GM18861 (cell line): ENCODE measurements at regions not wholly inside any gene's neighbourhood (a gene's known extent, or its start where the extent isn't known, plus 50 kb on each side); places are given as distances from the start of the nearest gene placed in this dataset.

Source experiments
- ATAC-seq: cut with Tn5 transposase; IDR thresholded peaks from one replicate; pipeline ENCODE4 v1.9.1; 2021; ENCODE audit not compliant: unreplicated experiment

DNA sequence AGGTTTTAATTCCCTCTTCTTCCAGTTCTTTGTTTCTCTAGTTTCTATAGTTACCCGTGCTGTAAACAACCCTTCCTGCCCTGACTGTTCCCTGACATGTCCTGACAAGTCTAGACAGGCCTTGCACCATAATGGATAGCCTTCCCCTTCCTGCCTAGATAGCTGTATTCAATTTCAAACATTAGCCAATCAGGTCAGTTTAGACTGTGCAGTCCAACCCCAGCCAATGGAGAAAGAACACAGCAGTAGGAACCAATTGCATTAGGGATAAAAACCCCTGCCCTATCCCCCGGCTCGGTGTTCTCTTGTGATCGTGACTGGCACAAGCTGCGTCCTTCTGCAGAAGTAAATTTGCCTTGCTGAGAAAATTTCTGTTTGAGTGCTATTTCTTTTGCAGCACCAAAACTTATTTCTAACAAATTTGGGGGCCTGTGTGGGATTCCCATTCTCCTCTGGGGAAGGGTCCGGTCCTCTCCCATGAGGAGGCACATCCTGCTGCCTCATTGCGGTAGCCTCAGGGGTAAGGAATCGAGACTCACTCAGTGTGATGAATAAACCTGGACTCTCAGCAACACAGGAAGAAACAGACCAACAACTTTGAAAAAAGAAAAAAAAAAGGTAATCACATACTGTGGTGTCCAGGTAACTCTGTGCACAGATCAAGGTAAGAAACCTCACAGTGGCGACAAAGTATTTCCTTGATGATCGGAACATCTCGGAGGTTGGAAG lies 248.7 kb upstream of the ECI2 start:
- no peak for ATAC-seq

DNA sequence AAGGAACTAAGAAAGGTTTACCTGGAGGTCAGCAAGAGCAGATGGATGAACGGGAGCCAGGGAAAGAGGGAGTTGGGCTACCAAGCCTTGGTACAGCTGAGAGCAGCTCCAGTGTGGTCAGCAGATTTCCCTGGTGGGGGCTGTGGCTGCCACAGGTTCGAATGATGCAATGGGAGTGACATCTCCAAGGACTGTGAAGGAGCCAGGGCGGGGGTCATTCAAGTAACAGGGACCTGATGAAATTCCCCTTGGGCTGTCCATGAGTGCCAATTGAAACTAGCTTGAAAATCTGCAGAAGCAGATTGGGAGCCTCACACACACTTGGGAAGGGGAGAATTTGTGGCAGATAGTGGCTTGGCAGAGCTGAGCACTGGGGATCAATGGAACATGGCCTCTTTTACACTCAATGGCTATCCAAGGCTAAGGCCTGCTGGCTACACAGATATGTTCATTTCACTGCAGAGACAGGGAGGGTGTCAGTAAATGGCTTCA lies 247.0 kb upstream of the ECI2 start:
- no peak for ATAC-seq

DNA sequence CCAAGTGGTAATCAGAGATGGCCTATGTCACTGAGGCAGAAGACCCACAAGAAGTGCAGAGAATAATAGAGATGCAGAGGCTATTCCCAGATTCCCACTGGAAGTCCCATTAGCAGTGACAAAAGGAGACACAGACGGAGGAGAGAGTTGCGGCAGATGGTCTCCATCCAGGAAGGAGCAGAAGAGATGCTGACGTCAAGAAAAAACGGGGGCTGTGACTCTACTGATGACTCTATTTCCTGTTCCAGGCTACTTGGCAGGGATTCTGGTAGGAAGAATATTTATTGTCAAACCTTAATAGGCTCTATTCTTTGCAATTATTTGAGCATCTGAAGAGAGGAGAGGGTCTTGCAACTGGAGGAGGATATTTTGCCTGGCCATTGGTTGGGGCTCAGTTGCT lies 246.0 kb upstream of the ECI2 start:
- ATAC-seq, result no peak

DNA sequence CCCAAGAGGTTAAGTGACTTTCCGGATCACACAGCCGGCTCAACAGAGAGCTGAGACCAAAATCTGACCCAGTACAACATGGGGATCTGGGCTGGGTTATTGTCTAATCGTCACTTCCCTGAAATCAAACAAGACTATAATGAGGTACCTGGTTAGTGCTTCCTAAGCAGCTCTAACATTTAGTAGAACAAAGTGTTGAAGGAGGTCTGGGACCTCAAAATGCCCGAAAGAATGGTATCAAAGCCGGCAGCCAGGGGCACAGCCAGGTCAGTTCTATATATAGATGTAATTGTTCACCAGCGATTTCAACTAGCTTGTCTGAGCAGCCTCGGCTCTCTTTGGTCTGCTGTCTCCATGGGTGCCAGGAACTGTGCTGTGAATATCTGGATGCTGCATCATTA lies 245.5 kb upstream of the ECI2 start:
- ATAC-seq, result no peak

DNA sequence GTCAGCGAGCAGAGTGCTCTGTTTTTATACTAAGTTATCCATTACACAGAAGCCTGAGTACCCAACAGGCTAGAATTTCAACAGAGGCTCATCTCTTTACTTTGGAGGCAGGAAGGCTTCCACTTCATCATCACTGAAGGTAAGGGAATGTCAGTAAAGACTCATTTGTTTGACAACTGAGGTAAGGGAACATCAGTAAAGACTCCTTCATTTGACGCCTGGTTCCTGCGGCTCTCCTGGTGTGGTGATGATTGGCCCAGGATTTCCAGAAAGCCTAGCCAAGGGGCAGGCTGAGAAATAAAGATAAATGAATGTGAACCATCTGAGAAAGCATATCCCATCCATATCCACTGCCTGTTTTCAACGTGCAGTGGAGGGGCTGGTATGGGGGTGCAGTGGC lies 244.6 kb upstream of the ECI2 start:
- ATAC-seq, result no peak

DNA sequence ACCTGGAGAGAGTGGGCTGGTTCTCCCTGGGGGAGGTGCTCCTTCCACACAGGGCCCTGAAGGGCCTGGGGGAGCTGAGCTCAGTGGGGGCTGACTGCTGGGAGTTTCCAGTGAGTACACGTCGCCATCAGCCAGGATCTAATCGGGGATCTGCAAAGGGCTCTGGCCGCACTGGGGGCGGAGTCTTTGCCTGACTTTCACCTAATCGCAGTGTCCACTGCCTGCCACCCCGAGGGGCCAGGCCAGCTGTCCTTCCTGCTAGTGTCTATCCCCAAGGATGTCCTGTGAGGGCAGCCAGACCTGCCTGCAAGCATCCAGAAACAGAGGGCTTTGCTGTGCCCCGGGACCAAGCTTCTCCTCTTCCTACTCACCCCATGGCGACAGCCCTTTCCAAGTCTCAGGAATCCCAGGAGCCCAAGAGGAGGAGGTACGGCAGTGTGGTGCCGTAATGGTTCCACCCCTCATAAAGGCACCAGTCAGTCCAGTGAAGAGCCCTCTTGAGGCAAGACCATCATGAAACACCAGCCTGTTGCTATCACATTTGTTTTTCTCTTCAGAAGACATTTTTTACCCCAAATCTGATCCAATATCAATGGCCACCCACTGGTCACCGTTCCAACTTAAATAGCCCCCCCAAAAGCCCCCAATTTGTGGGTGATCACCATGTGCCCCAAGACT lies 243.1 kb upstream of the ECI2 start:
- ATAC-seq, result no peak

DNA sequence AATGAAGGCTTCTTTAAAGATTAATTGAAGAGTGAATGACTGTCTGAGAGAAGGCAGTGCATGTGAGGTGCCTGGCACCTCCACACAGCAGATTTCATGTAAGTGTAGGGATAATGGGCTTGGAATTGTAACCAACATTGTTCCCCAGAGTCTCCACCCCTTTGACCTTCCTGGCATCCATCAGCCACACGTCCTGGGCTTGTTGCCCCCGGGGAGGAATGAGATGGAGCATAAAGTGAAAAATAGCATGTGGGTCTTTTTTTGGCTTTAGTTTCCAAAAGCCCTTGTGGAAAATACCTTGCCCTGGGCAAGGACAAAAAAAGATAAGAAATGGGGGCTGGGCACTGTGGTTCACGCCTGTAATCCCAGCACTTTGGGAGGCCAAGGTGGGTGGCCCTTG lies 242.2 kb upstream of the ECI2 start:
- ATAC-seq, result no peak

DNA sequence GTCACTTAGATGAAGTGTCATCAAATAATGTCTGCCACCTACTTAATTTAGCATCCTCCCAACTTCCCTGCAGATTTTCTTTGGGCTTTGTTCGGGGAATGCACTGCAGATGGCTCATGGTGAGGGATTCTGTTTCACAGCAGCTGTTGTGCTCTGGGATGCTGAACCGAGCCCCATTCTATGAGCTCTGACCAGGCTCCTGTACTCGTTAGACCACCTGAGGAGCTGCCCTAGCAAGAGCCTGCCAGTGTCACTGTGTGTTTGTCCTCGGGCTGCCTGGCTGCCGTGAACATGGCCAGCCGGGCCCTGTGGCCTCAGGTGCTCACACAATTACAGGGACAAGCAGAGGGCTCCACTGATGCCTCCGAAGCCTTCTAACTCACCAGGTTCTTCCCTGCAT lies 238.8 kb upstream of the ECI2 start:
- ATAC-seq, result no peak

DNA sequence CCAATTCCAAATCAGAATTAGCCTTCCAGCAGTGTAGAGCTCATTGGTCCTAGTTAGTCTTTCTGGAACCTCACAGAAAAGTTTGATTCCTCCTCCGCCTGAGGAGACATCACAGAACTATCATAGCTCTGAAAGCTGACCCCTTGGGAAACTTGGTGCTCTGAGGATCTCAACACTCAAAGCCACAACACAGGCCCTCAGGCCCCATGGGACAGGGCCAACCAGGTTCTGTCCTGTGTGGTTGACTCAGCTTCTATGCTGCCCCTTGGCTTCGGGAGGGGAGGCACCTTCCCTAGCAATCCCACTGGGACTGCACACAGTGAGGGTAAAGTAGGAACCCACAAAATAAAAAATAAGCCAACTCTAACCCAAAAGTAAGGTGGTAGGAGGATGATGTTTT lies 237.5 kb upstream of the ECI2 start:
- no peak for ATAC-seq

DNA sequence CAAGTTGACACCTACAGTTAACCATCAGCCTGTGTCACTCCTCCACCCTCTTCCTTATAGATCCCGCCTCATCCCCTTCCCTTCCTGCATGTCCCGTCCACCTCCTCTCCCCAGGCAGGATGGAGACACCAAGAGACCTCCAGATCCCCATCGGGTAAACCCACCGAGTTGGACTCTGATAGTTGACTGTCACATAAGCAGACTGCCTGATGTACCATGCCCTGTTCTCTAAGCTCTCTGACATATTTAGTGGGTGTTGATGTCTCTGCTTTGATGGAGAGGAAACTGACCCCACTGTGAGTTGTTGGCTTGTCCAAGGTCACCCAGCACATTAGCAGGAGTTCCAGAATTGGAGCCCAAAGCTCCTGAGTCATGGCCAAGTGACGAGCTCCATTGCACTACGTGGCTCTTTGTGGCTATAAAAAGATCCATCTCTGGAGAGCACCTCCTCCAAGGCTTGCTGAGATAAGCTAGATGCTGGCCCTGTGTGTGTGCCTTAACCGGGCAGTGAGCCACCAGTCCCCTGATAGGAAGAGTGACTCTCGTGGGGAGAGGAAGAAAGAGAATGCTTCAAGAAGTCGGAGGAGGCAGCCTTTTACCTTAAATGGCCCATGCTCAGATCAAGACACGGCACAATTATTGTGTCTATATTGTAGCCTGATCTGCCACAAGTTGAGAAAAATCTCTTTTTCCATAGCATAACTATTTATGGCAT lies 236.0 kb upstream of the ECI2 start:
- ATAC-seq, result no peak

DNA sequence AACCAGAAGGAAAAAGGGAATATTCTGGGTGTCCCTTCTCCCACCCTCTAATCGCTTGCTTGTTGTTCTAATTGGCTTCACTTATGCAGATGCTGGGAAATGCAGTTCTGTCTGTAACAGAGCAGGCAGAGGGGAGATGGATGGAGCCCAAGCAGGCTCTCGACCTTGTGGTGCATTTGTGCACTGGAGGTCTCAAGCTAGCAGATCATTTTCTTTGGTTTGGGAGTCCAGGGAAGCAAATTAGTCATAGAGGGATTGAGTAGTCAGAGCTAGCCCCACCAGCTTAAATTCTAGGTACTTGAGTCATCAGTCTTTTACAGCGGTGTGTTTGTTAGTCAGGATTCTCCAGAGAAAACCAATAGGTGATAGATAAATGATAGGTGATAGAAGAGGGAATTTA lies 234.7 kb upstream of the ECI2 start:
- ATAC-seq, result no peak

DNA sequence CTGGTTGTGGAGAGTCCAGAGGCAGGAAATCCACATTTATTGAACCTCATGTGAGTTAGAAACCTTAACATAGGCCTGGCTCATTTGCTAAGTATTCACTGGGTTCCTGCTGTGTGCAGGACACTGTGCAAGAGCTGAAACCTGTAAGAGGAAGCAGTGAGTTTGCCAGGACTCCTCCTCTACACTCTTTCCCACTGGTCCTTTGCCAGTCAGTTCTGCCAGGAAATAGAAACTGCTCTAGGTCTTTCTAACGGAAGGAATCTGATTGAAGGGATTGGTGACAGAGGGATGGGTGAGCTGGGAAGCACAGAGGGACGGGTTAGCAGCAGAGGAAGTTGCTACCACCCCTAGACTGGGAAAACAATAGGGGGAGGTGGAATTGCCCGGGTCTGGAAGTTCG lies 234.2 kb upstream of the ECI2 start:
- no peak for ATAC-seq

DNA sequence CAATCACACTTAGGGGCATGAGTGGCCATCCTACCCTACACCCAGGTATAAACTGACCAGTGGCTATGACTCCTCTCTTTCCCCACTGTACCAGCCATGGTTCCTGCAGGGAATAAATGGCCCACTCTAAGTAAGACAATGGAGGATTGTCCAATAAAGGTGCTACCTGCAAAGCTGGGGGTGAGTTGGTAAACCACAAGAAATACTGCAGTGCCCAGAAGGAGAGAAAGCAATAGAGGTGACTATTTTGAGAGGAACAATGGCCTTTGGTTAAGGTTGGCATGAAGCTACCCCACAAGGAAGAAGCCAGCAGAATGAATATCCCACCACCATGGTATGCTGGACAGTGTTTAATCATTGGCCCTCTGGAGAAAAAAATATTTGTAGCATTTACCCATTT lies 233.3 kb upstream of the ECI2 start:
- ATAC-seq, result no peak

DNA sequence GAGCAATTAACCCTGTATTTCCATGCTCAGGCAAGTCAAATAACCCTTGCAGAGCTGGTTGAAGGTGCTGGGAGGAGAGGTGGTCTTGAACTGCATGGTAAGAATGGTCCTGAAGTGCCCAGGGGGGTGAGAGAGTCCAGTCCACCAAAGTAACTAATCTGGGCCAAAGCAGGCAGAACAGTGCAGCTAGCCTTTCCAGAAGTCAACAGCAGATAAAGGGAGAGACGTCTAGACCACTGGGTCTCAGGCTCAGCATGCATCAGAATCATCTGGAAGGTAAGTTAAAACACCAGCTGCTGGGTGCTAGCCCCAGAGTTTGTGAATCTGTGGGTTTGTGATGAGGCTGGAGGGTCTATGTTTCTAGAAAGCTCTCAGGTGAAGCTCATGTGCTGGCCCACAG lies 232.3 kb upstream of the ECI2 start:
- no peak for ATAC-seq

DNA sequence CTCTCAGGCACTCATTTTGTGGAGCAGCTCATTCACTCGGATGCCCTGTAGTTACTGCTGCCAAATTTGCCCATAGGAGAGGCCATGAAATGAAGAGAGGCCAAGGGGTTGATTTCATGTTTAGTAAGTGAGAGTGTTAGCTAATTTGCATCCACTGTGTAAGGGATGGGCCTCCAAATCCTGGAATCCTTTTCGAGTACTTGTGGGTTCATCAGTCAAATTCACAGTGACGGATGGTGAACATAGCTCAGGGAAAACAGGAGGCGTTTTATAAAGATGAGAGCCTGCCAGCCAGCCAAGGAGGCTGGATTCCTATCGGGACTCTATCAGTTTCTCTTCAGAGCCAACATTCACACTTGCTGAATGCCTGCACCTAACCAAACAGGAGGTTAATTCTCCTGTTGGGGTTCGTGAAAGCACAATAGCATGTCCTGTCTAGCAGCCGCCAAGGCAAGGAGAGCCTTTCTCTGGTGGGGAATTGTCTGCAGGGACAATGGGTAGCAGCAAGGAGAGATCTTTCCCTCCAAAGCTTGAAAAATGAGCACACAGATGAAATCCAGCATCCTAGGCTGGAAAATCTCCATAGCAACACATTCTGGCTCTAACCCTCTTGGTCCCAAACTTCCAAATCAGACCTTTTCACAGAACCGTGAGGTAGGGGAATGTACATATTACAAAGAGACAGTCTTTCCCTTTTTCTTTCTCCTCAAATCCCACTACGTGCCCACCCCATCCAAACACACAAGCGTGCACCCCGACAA lies 231.4 kb upstream of the ECI2 start:
- no peak for ATAC-seq

DNA sequence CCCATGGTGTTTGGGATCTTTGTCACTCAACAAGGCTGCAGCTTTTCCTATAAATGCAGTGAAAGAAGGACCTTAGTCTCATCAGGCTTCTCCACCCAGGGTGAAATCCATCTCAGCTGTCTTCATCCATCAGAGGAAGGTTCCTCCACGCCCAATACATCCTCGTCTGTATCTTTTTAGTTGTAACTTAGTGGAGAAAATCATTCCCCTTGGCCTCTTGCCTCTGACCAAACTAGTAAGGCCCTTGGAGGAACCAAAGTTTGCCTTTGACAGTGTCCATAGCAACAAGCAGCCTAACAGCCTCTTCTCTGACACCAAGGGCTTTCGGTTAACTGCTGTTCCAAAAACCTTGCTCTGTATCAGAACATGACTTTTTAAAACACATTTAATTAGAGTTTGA lies 230.3 kb upstream of the ECI2 start:
- no peak for ATAC-seq

DNA sequence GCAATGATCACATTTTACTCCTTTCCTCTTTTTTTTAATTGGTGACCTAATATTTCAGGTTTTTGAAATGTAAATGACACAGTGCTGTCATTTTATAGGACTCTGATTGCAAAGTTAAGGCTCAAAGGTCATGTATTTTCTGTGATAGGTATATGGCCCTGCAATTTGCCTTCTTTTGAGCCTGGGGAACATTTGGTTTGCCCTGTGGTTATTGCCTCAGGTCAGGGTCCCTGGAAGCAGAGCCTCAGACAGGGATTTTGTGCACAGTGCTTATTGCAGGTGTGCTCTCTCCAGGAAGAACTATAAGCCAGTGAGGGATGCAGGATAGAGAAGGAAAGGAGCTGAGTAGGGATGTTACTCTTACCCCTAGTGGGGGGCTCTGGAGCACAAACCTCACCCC lies 229.3 kb upstream of the ECI2 start:
- ATAC-seq, result no peak

DNA sequence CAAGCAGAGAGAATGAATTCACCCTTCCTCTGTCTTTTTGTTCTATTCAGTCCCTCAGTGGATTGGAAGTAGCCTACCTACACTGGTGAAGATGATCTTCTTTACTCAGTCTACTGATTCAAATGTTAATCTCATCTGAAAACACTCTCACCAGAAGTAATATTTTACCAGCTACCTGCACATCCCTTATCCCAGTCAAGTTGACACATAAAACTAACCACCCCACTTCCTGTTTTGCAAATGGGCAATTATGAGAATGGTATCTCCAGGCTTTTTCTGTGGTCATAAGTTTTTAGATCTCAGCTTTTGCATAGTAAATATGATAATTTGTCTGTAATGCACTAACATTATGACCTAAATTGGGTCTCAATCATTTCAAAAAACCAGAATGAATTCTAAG lies 228.8 kb upstream of the ECI2 start:
- no peak for ATAC-seq

DNA sequence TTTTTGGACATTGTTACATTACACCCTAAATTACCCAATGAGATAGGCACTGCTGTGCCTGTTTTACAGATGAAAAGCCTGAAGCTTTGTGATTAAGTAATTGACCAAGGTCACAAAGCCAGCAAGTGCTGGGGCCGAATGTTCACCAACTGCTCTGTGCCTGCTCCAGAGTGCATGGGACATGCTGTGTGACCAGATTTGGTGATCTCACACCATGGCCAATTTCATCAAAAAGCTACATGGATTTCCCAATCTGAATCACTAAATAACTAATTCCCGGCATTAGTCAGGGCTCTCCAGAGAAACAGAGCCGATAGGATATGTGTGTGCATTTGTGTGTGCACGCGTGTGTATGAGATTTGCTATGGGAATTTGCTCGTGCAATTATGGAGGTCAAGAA lies 228.3 kb upstream of the ECI2 start:
- no peak for ATAC-seq

DNA sequence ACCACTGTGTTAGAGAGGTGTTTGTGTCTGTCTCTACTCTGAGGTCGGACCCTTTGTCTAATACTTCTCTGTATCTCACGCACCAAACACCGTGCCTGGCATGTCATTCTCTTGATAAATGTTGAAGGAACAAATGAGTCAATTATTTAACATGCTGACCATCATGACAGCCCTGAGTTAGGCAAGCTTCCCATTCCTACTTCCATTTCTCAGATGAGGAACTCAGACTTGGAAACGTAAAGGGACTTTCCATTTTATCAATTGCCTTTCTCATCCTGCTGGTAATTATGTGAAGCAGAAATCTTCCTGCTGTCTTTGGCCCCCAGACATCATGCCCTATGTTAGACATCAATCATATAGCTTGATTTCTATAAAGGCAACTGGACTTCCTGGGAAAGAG lies 227.0 kb upstream of the ECI2 start:
- ATAC-seq, result no peak

DNA sequence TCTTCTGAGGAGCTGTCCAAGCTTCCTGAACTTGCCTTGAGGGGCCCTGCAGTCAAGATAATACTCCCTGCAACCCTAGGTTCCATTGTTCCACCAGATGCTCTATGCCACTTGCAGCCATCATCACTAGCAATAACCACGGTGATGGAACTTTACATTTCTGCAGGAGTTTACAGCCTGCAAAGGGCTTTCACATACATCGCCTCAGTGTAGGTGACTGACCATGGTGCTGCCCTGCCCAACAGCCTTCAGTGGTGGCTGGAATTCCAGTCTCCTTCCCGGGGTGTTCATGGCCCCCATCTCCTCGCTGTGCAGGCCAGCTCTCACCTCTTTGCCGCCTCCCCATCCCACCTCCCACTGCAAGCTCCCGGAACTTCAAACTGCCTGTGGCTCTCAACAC lies 225.5 kb upstream of the ECI2 start:
- ATAC-seq, result no peak
